ENCODE measurements at regions not wholly inside any gene's neighbourhood (a gene's known extent, or its start where the extent isn't known, plus 50 kb on each side); places are given as distances from the start of the nearest gene placed in this dataset.

DNA sequence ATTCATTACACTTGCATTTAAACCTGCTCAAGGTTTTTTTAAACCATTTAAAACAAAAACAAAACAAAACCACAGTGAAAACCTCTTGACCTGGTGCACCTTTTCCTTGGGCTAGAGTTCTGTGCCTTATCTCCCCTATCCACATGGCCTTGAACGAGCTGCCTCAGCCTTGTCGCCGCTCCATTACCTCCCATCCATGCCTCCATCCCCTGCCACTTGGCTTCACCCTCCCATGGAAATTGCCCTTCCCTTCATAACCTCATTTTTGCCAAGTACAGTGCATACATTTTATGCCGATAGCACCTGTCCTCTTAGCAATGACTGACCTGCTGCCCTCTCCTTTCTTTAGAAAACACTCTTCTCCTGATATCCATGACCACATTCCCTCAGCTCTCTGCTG, 188.6 kb upstream of the ASIC2 start:
- DNase-seq = no peak

GRCh38 chr17:33482636-33483035, 189.5 kb upstream of the ASIC2 start:
- no peak for DNase-seq

DNA sequence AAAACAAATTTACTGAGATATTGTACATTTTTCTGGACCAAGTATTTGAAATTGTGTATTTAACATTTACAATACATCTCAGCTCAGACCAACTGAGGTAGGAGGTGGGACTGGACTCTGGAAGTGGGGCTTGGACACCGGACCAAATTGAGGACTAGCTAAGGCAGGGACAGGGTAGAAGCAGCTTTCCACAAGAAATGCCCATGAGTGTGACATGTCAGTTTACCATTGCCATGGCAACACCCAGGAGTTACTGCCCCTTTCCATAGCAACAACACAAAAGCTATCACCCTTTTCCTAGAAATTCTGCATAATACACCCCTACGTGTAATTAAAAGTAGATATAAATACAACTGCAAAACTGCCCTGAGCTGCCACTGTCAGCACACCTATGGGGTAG, 191.5 kb upstream of the ASIC2 start:
- DNase-seq = no peak

DNA sequence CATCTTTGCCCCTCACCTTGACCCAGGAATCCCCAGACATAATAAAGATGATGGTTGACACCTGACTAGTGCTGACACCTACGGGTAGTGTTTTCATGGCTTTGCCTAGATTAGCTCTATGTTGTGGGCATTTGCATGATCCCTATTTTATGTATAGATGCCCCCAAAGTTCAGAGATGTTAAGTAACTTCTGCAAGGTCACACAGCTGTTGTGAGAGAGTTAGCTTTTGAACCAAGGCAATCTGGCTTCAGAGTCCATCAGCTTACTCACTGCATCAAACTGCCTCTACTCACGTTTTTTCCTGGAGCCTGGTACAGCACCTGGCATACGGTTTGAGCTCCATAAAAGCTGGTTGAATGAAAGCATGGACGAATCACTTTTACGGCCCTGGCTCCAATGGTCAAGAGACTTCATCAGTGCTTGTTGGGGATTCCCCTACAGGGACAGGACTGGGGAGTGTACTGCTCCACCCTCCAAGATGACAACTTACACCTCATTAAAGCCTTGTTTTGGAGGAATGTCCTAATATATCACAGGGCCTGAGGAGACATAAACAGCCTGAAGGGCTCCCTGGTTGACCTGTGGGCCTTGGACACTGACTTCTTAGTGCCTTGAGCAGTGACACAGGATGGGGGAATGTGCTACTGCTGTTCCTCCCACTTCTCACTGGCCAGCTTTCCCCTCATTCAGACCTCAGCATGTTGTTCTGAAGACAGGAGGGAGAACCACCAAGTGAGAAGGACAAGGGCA, 193.2 kb upstream of the ASIC2 start:
- no peak for DNase-seq

DNA sequence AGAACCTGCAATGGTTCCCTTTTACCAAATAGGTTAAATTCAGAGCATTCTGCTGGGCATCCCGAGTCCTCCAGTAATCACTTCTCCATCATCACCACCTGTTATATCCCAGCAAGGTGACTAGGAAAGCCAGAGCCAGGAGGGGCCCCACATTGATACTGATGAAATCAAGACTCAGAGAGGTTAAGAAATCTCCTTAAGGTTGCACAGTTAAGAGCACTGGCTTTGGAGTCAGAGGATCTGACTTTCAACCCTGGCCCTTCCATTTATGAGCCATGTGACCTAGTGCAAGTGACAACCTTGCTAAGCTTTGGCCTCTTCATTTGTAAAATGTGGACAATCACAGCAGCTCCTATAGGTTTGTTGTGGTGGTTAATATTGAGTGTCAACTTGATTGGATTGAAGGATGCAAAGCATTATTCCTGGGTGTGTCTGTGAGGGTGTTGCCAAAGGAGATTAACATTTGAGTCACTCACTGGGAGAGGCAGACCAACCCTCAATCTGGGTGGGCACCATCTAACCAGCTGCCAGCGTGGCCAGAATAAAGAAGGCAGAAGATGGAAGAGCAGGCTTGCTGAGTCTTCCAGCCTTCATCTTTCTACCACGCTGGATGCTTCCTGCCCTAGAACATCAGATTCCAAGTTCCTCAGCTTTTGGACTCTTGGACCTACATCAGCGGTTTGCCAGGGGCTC, 194.2 kb upstream of the ASIC2 start:
- DNase-seq = no peak

GRCh38 chr17:33491871-33492481, 198.9 kb upstream of the ASIC2 start:
- DNase-seq = no peak

DNA sequence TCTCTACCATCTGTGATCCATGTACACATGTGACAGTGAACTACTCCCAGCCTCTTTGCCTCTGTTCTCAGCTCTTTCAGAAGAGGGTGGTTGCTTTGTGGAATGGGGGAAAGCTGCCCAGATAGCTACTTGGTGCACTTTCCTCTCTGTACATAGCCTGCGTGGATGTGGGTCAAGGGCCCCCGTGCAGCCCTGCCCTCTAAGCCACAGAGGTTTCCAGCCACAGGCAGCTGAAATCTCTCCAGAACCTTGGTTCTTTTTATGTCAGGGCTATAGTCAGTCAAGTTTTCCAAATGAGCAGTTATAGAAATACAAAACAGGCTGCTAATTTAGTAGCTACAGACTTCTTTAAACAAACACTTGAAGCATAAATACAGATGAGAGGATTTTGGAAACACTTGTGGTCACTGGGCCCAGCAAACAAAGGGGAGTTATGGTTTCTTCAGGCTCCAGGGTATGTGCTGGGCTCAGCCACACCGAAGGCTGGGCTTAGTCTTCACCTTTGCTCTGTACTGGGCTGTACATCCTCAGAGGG, 199.7 kb upstream of the ASIC2 start:
- DNase-seq = no peak

DNA sequence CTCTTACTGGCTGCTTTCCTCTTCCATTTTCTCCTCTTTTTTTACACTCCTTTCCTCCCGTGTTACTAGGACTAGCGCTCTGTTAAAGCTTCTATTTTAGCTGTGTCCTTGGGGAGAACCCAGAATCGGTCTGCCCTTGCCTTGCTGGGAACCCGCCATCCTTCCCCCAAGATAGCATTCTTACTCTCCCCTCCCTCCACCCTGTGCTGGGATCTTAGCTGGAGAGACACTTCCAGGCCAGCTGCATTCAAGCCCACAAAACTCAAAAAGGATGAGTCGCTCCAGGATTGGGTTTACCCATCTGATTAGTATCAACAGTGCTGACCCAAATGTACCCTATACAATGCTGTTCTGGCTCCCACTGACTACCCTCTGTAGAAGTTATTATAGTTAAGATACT, 200.5 kb upstream of the ASIC2 start:
- no peak for DNase-seq

DNA sequence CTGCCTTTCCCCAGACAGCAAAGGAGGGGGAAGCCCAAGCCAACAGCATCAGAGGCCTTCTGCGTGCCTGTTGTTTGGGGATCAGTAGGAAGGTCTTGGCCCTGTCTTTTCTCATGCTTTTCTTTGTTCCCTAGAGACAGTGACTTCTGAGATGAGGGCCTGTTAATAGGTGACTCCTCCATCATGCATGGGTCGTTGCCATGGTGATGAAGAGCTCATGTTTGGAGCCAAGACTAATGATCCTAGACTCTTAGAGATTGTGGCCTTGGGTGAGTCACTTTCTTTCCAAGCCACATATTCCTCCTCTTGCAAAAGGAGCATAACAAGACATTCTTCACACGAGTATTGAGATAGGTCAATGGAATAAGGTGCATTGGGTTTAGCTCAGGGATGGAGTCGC, 201.1 kb upstream of the ASIC2 start:
- no peak for DNase-seq

DNA sequence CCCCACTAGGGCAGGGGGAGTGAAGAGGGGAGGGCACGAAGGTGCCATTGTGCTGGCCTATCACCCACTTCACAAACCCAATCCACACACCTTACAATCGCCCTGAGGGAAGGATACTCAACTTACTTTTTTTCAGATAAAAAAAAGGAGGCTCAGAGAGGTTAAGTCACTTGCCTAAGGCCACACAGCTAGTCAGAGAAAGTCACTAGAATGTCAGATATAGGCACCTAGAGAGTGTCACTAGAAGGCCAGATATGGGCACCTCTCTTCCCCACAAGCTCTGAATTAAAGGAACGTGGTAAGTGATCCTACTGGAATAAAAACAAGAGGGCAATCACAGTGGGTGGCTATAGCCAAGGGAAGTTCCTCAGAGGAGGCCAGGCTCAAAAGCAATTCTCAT, 204.5 kb upstream of the ASIC2 start:
- DNase-seq = no peak

- no peak for DNase-seq
Measured at GRCh38 chr17:33498069-33498468, 205.0 kb upstream of the ASIC2 start.

- DNase-seq = no peak
Measured at GRCh38 chr17:33499040-33499439, 205.9 kb upstream of the ASIC2 start.

- DNase-seq = no peak
Measured at GRCh38 chr17:33500151-33500550, 207.1 kb upstream of the ASIC2 start.

DNA sequence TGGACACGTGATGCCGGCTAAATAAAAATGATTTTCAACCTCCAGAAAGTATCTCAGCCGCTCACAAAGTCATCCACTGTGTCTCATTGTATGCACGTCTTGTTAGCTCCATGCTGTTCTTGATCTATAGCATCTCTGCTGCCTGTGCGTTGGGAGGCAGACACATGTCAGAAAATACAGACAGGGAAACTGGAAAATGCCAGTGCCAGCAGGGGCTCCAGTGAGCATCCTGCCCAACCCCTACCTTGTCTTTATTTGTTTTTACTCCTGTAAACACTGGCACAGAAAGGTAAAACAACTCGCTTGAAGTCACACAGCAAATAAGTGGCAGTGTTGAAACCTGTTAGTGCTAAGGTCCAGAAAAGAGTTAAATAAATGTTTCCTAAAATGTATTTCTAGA, 208.1 kb upstream of the ASIC2 start:
- no peak for DNase-seq

- DNase-seq = no peak
Measured at GRCh38 chr17:33504571-33504970, 211.5 kb upstream of the ASIC2 start.

- DNase-seq = no peak
Measured at GRCh38 chr17:33506889-33507650, 214.0 kb upstream of the ASIC2 start.

DNA sequence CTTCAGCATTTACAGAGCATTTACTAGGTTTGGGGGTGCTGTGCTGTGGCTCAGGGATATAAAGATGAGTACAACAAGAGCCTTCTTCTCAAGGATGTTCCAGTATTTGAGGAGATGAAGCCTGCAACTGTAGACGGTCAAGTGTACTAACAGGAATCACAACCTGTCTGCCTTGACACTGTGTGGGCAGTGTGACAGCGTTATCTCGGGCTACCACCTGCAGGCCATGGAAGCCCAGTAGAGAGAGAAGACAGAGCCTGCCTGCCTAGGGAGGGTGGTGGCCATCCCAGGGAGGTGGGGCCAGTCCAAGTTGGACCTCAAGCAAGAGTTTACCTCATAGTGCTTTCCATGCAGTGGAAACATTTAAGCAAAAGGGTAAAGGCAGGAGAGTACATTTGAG, 215.1 kb upstream of the ASIC2 start:
- no peak for DNase-seq

GRCh38 chr17:33509331-33509730, 216.2 kb upstream of the ASIC2 start:
- no peak for DNase-seq

- DNase-seq = no peak
Measured at GRCh38 chr17:33511670-33512069, 218.6 kb upstream of the ASIC2 start.

GRCh38 chr17:33512113-33512512, 219.0 kb upstream of the ASIC2 start:
- no peak for DNase-seq

GRCh38 chr17:33513769-33514168, 220.7 kb upstream of the ASIC2 start:
- DNase-seq = no peak

DNA sequence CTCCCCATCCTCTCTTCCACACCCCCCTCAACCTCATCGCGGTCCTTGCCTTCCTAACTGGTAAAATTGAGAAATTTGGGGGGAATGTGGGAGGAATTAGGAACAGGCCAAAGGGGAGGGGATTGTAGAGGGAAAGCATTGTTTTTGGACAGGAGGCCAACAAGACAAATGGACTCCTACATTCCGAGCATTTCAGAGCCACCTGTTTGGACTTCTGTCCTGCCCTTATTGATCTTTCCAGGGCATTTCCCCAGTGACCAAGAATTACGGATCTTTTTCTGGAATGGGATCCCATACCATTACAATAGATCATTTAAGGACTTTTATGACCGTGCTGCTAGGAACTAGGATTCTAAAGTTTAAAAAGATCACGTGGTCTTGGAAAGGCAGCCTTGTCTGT, 221.3 kb upstream of the ASIC2 start:
- no peak for DNase-seq

DNA sequence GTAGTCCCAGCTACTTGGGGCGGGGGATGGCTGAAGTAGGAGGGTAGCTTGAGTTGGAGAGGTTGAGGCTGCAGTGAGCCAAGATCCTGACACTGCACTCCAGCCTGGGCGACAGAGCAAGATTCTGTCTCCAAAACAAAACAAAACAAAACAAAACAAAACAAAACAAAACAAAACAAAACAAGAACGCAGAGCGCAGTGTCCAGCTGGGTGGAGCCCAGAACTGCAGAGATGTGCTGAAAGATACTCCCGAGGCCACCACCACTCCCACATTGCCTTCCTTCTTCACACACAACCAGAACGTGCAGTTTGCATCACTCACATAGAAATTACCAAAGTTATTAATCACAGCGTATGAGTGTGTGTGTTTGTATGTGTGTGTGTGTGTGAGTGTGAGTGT, 222.9 kb upstream of the ASIC2 start:
- no peak for DNase-seq
